Thoracic aorta (tissue), 2 donors: ENCODE measurements at regions not wholly inside any gene's neighbourhood (a gene's known extent, or its start where the extent isn't known, plus 50 kb on each side); places are given as distances from the start of the nearest gene placed in this dataset.

Experiments
- ATAC-seq: fragments of 150-250 bp; one replicate; pipeline ENCODE4 v1.8.0; 2017; ENCODE audit warnings: low read depth; ENCODE audit not compliant: insufficient number of reproducible peaks, low FRiP score
- DNase-seq: peaks from one replicate; pipeline ENCODE4 v3.0.0-alpha.2; 2020; ENCODE audit warnings: low spot score
- H3K27ac ChIP-seq, 2 donors: fragments of 200-600 bp; sonication (generic); 1 replicate in 1 of 2; 2 replicates in 1 of 2; pipeline ENCODE4 v1.5.1; 2016; ENCODE audit warnings: mild to moderate bottlenecking in 2 of 2, moderate library complexity in 2 of 2
- H3K27me3 ChIP-seq: fragments of 200-600 bp; sonication (generic); replicated peaks from 2 replicates; pipeline ENCODE4 v1.6.0; 2016; ENCODE audit warnings: mild to moderate bottlenecking; ENCODE audit not compliant: insufficient read depth
- H3K36me3 ChIP-seq: fragments of 200-600 bp; sonication (generic); one replicate; pipeline ENCODE4 v1.5.1; 2016
- H3K4me1 ChIP-seq, 2 donors: fragments of 200-600 bp; sonication (generic); 1 replicate in 1 of 2; 2 replicates in 1 of 2; pipeline versions ENCODE4 v1.5.1 to v1.6.0; 2016; ENCODE audit warnings: low read depth in 2 of 2, mild to moderate bottlenecking in 1 of 2; ENCODE audit not compliant: control insufficient read depth in 1 of 2
- H3K4me3 ChIP-seq: fragments of 200-600 bp; sonication (generic); 2 replicates; pipeline ENCODE4 v1.5.1; 2016; ENCODE audit warnings: mild to moderate bottlenecking
- H3K9me3 ChIP-seq: fragments of 200-600 bp; sonication (generic); 2 replicates; pipeline ENCODE4 v1.5.1; 2016
- TF ChIP-seq, protein P1 (sequence below): fragments of 200-600 bp; sonication (generic); IDR thresholded peaks from one replicate; pipeline ENCODE4 v1.5.1; 2019; ENCODE audit warnings: antibody characterized with exemption

GRCh38 chr10:100653957-100654781, 91.2 kb upstream of the PAX2 start:
- no peak for DNase-seq
- H3K4me3 ChIP-seq = peak overlapping the region; percentile 40
- H3K27me3 ChIP-seq = peaks cover 10% of the 10 kb centered on the region
- no peak for ATAC-seq
- H3K27ac ChIP-seq = no peak overlapping the region
- TF ChIP-seq, protein P1, sequence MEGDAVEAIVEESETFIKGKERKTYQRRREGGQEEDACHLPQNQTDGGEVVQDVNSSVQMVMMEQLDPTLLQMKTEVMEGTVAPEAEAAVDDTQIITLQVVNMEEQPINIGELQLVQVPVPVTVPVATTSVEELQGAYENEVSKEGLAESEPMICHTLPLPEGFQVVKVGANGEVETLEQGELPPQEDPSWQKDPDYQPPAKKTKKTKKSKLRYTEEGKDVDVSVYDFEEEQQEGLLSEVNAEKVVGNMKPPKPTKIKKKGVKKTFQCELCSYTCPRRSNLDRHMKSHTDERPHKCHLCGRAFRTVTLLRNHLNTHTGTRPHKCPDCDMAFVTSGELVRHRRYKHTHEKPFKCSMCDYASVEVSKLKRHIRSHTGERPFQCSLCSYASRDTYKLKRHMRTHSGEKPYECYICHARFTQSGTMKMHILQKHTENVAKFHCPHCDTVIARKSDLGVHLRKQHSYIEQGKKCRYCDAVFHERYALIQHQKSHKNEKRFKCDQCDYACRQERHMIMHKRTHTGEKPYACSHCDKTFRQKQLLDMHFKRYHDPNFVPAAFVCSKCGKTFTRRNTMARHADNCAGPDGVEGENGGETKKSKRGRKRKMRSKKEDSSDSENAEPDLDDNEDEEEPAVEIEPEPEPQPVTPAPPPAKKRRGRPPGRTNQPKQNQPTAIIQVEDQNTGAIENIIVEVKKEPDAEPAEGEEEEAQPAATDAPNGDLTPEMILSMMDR = no peak
- no peaks in the 10 kb centered on the region for H3K9me3 ChIP-seq
- no peaks in the 10 kb centered on the region for H3K36me3 ChIP-seq
- peaks cover 0 to 24% of the 10 kb centered on the region in 2 donors for H3K4me1 ChIP-seq

DNA sequence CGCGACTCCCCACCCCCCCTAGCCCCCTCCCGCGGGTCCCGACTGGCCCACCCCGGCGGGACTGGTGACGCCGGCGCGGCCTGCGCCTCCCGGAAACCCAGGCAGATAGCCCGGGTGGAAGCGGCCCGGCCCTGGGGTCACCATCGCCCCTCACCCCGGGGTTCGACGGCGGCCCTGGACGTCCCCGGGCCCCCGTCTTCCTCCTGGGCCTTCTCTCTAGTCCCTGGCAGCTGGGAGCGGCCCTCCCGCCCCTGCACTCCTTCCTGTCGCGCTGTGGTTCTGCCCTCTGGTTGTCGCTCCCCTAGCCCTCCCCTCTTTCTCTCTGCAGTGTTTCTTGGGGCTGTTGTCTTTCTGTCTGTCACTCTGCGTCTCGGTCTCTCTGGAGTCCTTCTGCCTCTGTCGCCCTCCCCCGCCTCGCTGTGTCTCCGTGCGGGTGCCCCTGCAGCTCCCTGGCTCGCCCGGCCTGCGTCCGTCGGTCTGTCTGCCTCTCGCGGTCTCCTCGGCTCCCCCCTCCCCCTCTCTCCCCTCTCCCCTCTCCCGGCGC, 90.5 kb upstream of the PAX2 start:
- ATAC-seq (no peak), DNase-seq (no peak)
- peaks cover 0 to 24% of the 10 kb centered on the region in 2 donors for H3K4me1 ChIP-seq
- no peaks in the 10 kb centered on the region for H3K9me3 ChIP-seq
- no peaks in the 10 kb centered on the region for H3K36me3 ChIP-seq
- H3K4me3 ChIP-seq = peak overlapping the region; percentile 40
- TF ChIP-seq, protein P1 = no peak
- no peak overlapping the region for H3K27ac ChIP-seq
- peaks cover 10% of the 10 kb centered on the region for H3K27me3 ChIP-seq

DNA sequence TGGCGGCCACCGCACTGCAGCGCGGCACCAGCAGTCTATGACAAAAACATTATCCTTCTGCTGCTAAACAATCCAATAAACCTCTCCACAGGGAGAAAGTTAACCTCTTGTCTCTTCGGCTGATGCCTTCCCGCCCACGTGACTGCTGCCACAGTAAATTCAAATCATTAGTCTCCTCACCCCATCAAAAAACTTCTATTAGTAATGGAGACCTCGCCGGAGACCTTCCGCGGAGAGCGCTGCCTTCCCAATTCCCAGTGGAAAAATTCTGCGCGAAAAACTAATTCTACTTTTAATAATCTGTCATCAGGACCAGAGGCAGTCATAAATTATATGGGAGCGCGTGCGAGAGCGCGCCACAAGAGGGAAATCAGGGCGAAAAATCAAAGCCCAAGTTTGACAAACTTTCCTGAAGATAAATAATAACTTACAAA, 90.0 kb upstream of the PAX2 start:
- peak overlapping the region; percentile 40 for H3K4me3 ChIP-seq

GRCh38 chr10:100655760-100656421, 89.5 kb upstream of the PAX2 start:
- H3K4me1 ChIP-seq = peaks cover 0 to 24% of the 10 kb centered on the region in 2 donors
- no peaks in the 10 kb centered on the region for H3K9me3 ChIP-seq
- no peak overlapping the region for H3K27ac ChIP-seq
- H3K27me3 ChIP-seq = peaks cover 10% of the 10 kb centered on the region
- no peaks in the 10 kb centered on the region for H3K36me3 ChIP-seq
- DNase-seq (no peak), ATAC-seq (no peak)
- H3K4me3 ChIP-seq = peak overlapping the region; percentile 14
- TF ChIP-seq, protein P1 = no peak

More for the DNA sequence above, 90.0 kb upstream of the PAX2 start:
- peaks cover 10% of the 10 kb centered on the region for H3K27me3 ChIP-seq
- H3K9me3 ChIP-seq = no peaks in the 10 kb centered on the region
- H3K36me3 ChIP-seq = no peaks in the 10 kb centered on the region
- peaks cover 0 to 24% of the 10 kb centered on the region in 2 donors for H3K4me1 ChIP-seq
- ATAC-seq = no peak
- TF ChIP-seq, protein P1 = no peak
- DNase-seq = no peak
- H3K27ac ChIP-seq = no peak overlapping the region

- DNase-seq = no peak
- H3K9me3 ChIP-seq = no peaks in the 10 kb centered on the region
- H3K4me1 ChIP-seq = peaks cover 0 to 24% of the 10 kb centered on the region in 2 donors
- no peak for ATAC-seq
- H3K4me3 ChIP-seq = peak overlapping the region; percentile 14
- H3K27me3 ChIP-seq = peaks cover 10% of the 10 kb centered on the region
- TF ChIP-seq, protein P1 = no peak
- no peak overlapping the region for H3K27ac ChIP-seq
- no peaks in the 10 kb centered on the region for H3K36me3 ChIP-seq
Measured at GRCh38 chr10:100656454-100656853, 88.9 kb upstream of the PAX2 start.
